ENCODE measurements at regions not wholly inside any gene's neighbourhood (a gene's known extent, or its start where the extent isn't known, plus 50 kb on each side); places are given as distances from the start of the nearest gene placed in this dataset.
"Not testable (repeated sequence)": the region's sequence is repeated elsewhere in the genome, so short reads cannot be mapped to it uniquely, and the experiment has no call there.

- in situ Hi-C loops (cut with MboI; ENCODE audit: low pct_ligation_motif_present in 1 of 4, low pct_unique_long_range_greater_than_20kb in 1 of 4, low sequenced_read_pairs in 3 of 4) (no loop called here), intact Hi-C loops (cut with DNase I; ENCODE audit: low total_unique reads) (no loop called here)
- DNase-seq: no peak
- H3K36me3 ChIP-seq: no peaks in the 10 kb centered on the region
- no peaks in the 10 kb centered on the region for H3K27me3 ChIP-seq
- no peak overlapping the region for H3K4me3 ChIP-seq
- TF ChIP-seq POLR2AphosphoS5 (IDR thresholded peaks at IDR 0.05): no peak
- no peak for TF ChIP-seq EP300 (IDR thresholded peaks at IDR 0.05; ENCODE audit: low read depth)
- no peak for TF ChIP-seq CTCF (IDR thresholded peaks at IDR 0.05)
- no peak for TF ChIP-seq POLR2A (IDR thresholded peaks at IDR 0.05)
- no peaks in the 10 kb centered on the region for H3K9me3 ChIP-seq
- no peaks in the 10 kb centered on the region for H3K4me1 ChIP-seq
- WGBS, 2 donors (ENCODE audit: low coverage in 1 of 2): 55% methylated on average over 6 of the region's 6 CpGs; no CpG with 5 or more reads in 1 of the 2 donors
- H3K27ac ChIP-seq: no peak overlapping the region
Measured at GRCh38 chr10:33596422-33596821, 262.0 kb upstream of the NRP1 start.

GRCh38 chr10:33594475-33594874, 260.0 kb upstream of the NRP1 start:
- no peaks in the 10 kb centered on the region for H3K27me3 ChIP-seq
- intact Hi-C loops (cut with DNase I; ENCODE audit: low total_unique reads): no loop called here
- no peak for DNase-seq
- in situ Hi-C loops (cut with MboI; ENCODE audit: low pct_ligation_motif_present in 1 of 4, low pct_unique_long_range_greater_than_20kb in 1 of 4, low sequenced_read_pairs in 3 of 4): no loop called here
- no peak overlapping the region for H3K4me3 ChIP-seq
- TF ChIP-seq CTCF (IDR thresholded peaks at IDR 0.05): no peak
- H3K4me1 ChIP-seq: no peaks in the 10 kb centered on the region
- no peak overlapping the region for H3K27ac ChIP-seq
- H3K9me3 ChIP-seq: no peaks in the 10 kb centered on the region
- WGBS, 2 donors (ENCODE audit: low coverage in 1 of 2): 65 to 68% methylated on average over 8 of the region's 8 CpGs
- no peaks in the 10 kb centered on the region for H3K36me3 ChIP-seq

- no peak for TF ChIP-seq EP300 (IDR thresholded peaks at IDR 0.05; ENCODE audit: low read depth)
- TF ChIP-seq CTCF (IDR thresholded peaks at IDR 0.05): no peak
- TF ChIP-seq POLR2AphosphoS5 (IDR thresholded peaks at IDR 0.05): no peak
- no peak for TF ChIP-seq POLR2A (IDR thresholded peaks at IDR 0.05)
- in situ Hi-C loops (cut with MboI; ENCODE audit: low pct_ligation_motif_present in 1 of 4, low pct_unique_long_range_greater_than_20kb in 1 of 4, low sequenced_read_pairs in 3 of 4): no loop called here
- Histone ChIP-seq H3K4me3 (no peak overlapping the region), H3K27ac (no peak overlapping the region), H3K36me3 (no peaks in the 10 kb centered on the region), H3K27me3 (no peaks in the 10 kb centered on the region), H3K4me1 (no peaks in the 10 kb centered on the region), H3K9me3 (no peaks in the 10 kb centered on the region)
- no peak for DNase-seq
- 75 to 81% methylated on average over 2 to 5 of the region's 5 CpGs for WGBS, 2 donors (ENCODE audit: low coverage in 1 of 2)
- intact Hi-C loops (cut with DNase I; ENCODE audit: low total_unique reads): no loop called here
Measured at GRCh38 chr10:33588974-33589600, 254.6 kb upstream of the NRP1 start.

GRCh38 chr10:33584596-33584995, 250.1 kb upstream of the NRP1 start:
- H3K27ac ChIP-seq; DNase-seq; intact Hi-C loops (cut with DNase I; ENCODE audit: low total_unique reads); H3K36me3 ChIP-seq; H3K27me3 ChIP-seq; in situ Hi-C loops (cut with MboI; ENCODE audit: low pct_ligation_motif_present in 1 of 4, low pct_unique_long_range_greater_than_20kb in 1 of 4, low sequenced_read_pairs in 3 of 4); H3K9me3 ChIP-seq; H3K4me3 ChIP-seq; H3K4me1 ChIP-seq: not testable (repeated sequence)
- WGBS, 2 donors (ENCODE audit: low coverage in 1 of 2): 66 to 71% methylated on average over 3 of the region's 3 CpGs

GRCh38 chr10:33579996-33580395, 245.5 kb upstream of the NRP1 start:
- intact Hi-C loops (cut with DNase I; ENCODE audit: low total_unique reads): no loop called here
- no peak for TF ChIP-seq POLR2AphosphoS5 (IDR thresholded peaks at IDR 0.05)
- no peak for TF ChIP-seq EP300 (IDR thresholded peaks at IDR 0.05; ENCODE audit: low read depth)
- TF ChIP-seq POLR2A (IDR thresholded peaks at IDR 0.05): no peak
- no peak for TF ChIP-seq CTCF (IDR thresholded peaks at IDR 0.05)
- 70 to 87% methylated on average over 3 of the region's 3 CpGs for WGBS, 2 donors (ENCODE audit: low coverage in 1 of 2)
- H3K27ac ChIP-seq: no peak overlapping the region
- H3K27me3 ChIP-seq: no peaks in the 10 kb centered on the region
- no peaks in the 10 kb centered on the region for H3K9me3 ChIP-seq
- H3K4me3 ChIP-seq: no peak overlapping the region
- no peaks in the 10 kb centered on the region for H3K36me3 ChIP-seq
- in situ Hi-C loops (cut with MboI; ENCODE audit: low pct_ligation_motif_present in 1 of 4, low pct_unique_long_range_greater_than_20kb in 1 of 4, low sequenced_read_pairs in 3 of 4): no loop called here
- no peaks in the 10 kb centered on the region for H3K4me1 ChIP-seq
- no peak for DNase-seq
